GM23338 (cell line): ENCODE measurements at regions not wholly inside any gene's neighbourhood (a gene's known extent, or its start where the extent isn't known, plus 50 kb on each side); places are given as distances from the start of the nearest gene placed in this dataset.

Experiments
- ATAC-seq: fragments of 200-7000 bp; cut with Tn5 transposase; 3 replicates; pipeline ENCODE4 v1.9.1; 2020
- DNase-seq: peaks from one replicate; pipeline ENCODE4 v3.0.0-alpha.2; 2015; ENCODE audit warnings: low spot score
- H2AFZ ChIP-seq: fragments of 200-600 bp; sonication (generic); 2 replicates; pipeline ENCODE4 v1.8.0; 2016; ENCODE audit warnings: antibody characterized with exemption, mild to moderate bottlenecking, moderate library complexity
- H3F3A ChIP-seq: fragments of 200-600 bp; sonication (generic); replicated peaks from 2 replicates; pipeline ENCODE4 v1.8.0; 2017; ENCODE audit warnings: antibody characterized with exemption, mixed run types, low read depth
- H3K27ac ChIP-seq: fragments of 200-600 bp; sonication (generic); 2 replicates; pipeline ENCODE4 v1.6.1; 2016; ENCODE audit warnings: low read depth
- H3K27me3 ChIP-seq: fragments of 200-600 bp; sonication (generic); 2 replicates; pipeline ENCODE4 v1.8.0; 2016; ENCODE audit warnings: mild to moderate bottlenecking, mixed run types, moderate library complexity; ENCODE audit not compliant: insufficient read depth
- H3K36me3 ChIP-seq: fragments of 200-600 bp; sonication (generic); 2 replicates; pipeline ENCODE4 v1.8.0; 2016; ENCODE audit warnings: mild to moderate bottlenecking; ENCODE audit not compliant: insufficient read depth
- H3K4me1 ChIP-seq: fragments of 200-600 bp; sonication (generic); 2 replicates; pipeline ENCODE4 v1.8.0; 2016; ENCODE audit warnings: mild to moderate bottlenecking, moderate library complexity; ENCODE audit not compliant: insufficient read depth
- H3K4me2 ChIP-seq: fragments of 200-600 bp; sonication (generic); 2 replicates; pipeline ENCODE4 v1.7.1; 2017; ENCODE audit warnings: mixed run types
- H3K4me3 ChIP-seq: fragments of 200-600 bp; sonication (generic); 2 replicates; pipeline ENCODE4 v1.6.1; 2016; ENCODE audit warnings: mixed run types
- H3K79me2 ChIP-seq: fragments of 200-600 bp; sonication (generic); replicated peaks from 2 replicates; pipeline ENCODE4 v1.8.0; 2017; ENCODE audit warnings: mild to moderate bottlenecking; ENCODE audit not compliant: insufficient read depth
- H3K9me2 ChIP-seq: fragments of 200-600 bp; sonication (generic); 2 replicates; pipeline ENCODE4 v1.8.0; 2017; ENCODE audit not compliant: insufficient read depth
- H4K20me1 ChIP-seq: fragments of 200-600 bp; sonication (generic); replicated peaks from 2 replicates; pipeline ENCODE4 v1.8.0; 2017; ENCODE audit warnings: mild to moderate bottlenecking; ENCODE audit not compliant: insufficient read depth
- H3K27ac Mint-ChIP-seq: 2 replicates; pipeline ENCODE4 v1.8.0; 2020; ENCODE audit warnings: inconsistent platforms, mild to moderate bottlenecking, moderate library complexity, mixed read lengths
- H3K27me3 Mint-ChIP-seq: 3 replicates; pipeline ENCODE4 v1.8.0; 2022; ENCODE audit warnings: low read depth, mild to moderate bottlenecking, moderate library complexity, mixed read lengths, inconsistent platforms; ENCODE audit not compliant: insufficient read depth, poor library complexity
- H3K36me3 Mint-ChIP-seq: 3 replicates; pipeline ENCODE4 v1.8.0; 2021; ENCODE audit warnings: low read depth, mild to moderate bottlenecking, inconsistent platforms, moderate library complexity, mixed read lengths
- H3K4me1 Mint-ChIP-seq: 3 replicates; pipeline ENCODE4 v1.8.0; 2020; ENCODE audit warnings: mild to moderate bottlenecking, inconsistent platforms, mixed read lengths
- H3K4me3 Mint-ChIP-seq: 3 replicates; pipeline ENCODE4 v1.8.0; 2021; ENCODE audit warnings: moderate library complexity, mild to moderate bottlenecking, inconsistent platforms, mixed read lengths
- H3K9me3 Mint-ChIP-seq: 3 replicates; pipeline ENCODE4 v1.8.0; 2020; ENCODE audit warnings: moderate library complexity, mild to moderate bottlenecking, inconsistent platforms, mixed read lengths
- CREB1 ChIP-seq: fragments of 250-450 bp; sonication (Bioruptor Pico); IDR thresholded peaks from 2 replicates; pipeline ENCODE4 v1.5.0; 2020; ENCODE audit warnings: low read depth, mild to moderate bottlenecking, moderate library complexity
- CTCF ChIP-seq, 2 experiments: fragments of 200-600 bp in 1 of 2; sonication (generic) in 1 of 2; conservative IDR thresholded peaks; 2 replicates each; pipeline versions ENCODE4 v1.5.1 to v1.6.1; 2016 to 2017; ENCODE audit warnings: antibody characterized with exemption in 2 of 2, low read depth in 2 of 2, mild to moderate bottlenecking in 2 of 2, moderate library complexity in 1 of 2
- ETS1 ChIP-seq: IDR thresholded peaks from 2 replicates; pipeline ENCODE4 v1.6.1; 2016; ENCODE audit warnings: antibody characterized with exemption
- EZH2phosphoT487 ChIP-seq: fragments of 200-600 bp; sonication (generic); IDR thresholded peaks from one replicate; pipeline ENCODE4 v1.8.1; 2018; ENCODE audit warnings: antibody characterized with exemption; ENCODE audit not compliant: unreplicated experiment
- JUNB ChIP-seq: IDR thresholded peaks from one replicate; pipeline ENCODE4 v1.6.1; 2016; ENCODE audit warnings: antibody characterized with exemption; ENCODE audit not compliant: unreplicated experiment
- NANOG ChIP-seq: IDR thresholded peaks from 2 replicates; pipeline ENCODE4 v1.6.1; 2016; ENCODE audit warnings: antibody characterized with exemption, borderline replicate concordance
- POLR2AphosphoS5 ChIP-seq: IDR thresholded peaks from 2 replicates; pipeline ENCODE4 v1.6.1; 2016; ENCODE audit warnings: antibody characterized with exemption, low read depth
- REST ChIP-seq: IDR thresholded peaks from one replicate; pipeline ENCODE4 v1.6.1; 2018; ENCODE audit warnings: antibody characterized with exemption; ENCODE audit not compliant: unreplicated experiment
- STAT1 ChIP-seq: IDR thresholded peaks from one replicate; pipeline ENCODE4 v1.6.1; 2016; ENCODE audit warnings: antibody characterized with exemption; ENCODE audit not compliant: unreplicated experiment
- ZNF114 ChIP-seq: fragments of 250-450 bp; sonication (Bioruptor Pico); IDR thresholded peaks from 2 replicates; pipeline ENCODE4 v1.5.0; 2020; ENCODE audit warnings: mild to moderate bottlenecking, moderate library complexity
- ZNF331 ChIP-seq: fragments of 250-450 bp; sonication (Bioruptor Pico); IDR thresholded peaks from 2 replicates; pipeline ENCODE4 v1.5.0; 2020; ENCODE audit warnings: low read depth, mild to moderate bottlenecking, moderate library complexity

GRCh38 chr1:29643838-29644440 lies 407.6 kb downstream of the PTPRU start:
- no peaks in the 10 kb centered on the region; the same call in 1 of the 2 replicates for H3K9me2 ChIP-seq
- H3K36me3 ChIP-seq, result no peaks in the 10 kb centered on the region
- H4K20me1 ChIP-seq, result no peaks in the 10 kb centered on the region; the same call in 1 of the 2 replicates
- Mint-ChIP-seq H3K4me3 (no peak overlapping the region), H3K27ac (no peak overlapping the region), H3K9me3 (no peaks in the 10 kb centered on the region), H3K36me3 (no peaks in the 10 kb centered on the region), H3K27me3 (peaks cover 10% of the 10 kb centered on the region), H3K4me1 (peaks cover 10% of the 10 kb centered on the region)
- H3K79me2 ChIP-seq, result no peaks in the 10 kb centered on the region
- no peak overlapping the region for H2AFZ ChIP-seq
- no peak for ATAC-seq
- H3K27me3 ChIP-seq, result no peaks in the 10 kb centered on the region
- H3K4me1 ChIP-seq, result no peaks in the 10 kb centered on the region
- no peaks in the 10 kb centered on the region for H3F3A ChIP-seq
- H3K4me3 ChIP-seq, result no peak overlapping the region
- no peak overlapping the region for H3K27ac ChIP-seq
- H3K4me2 ChIP-seq, result no peak overlapping the region
- TF ChIP-seq ZNF331, result no peak
- no peak for TF ChIP-seq CTCF (conservative IDR thresholded peaks at IDR 0.05; ENCODE audit: low read depth in 2 of 2)
- TF ChIP-seq CREB1 (CRISPR knock-in tag), result no peak
- TF ChIP-seq REST, result no peak
- no peak for TF ChIP-seq STAT1
- TF ChIP-seq JUNB, result no peak
- TF ChIP-seq NANOG, result no peak
- DNase-seq, result no peak

- Histone ChIP-seq H3K27me3 (no peaks in the 10 kb centered on the region), H3K27ac (no peak overlapping the region), H3K4me1 (no peaks in the 10 kb centered on the region), H3K4me3 (no peak overlapping the region), H2AFZ (no peak overlapping the region), H3K36me3 (no peaks in the 10 kb centered on the region), H4K20me1 (no peaks in the 10 kb centered on the region; the same call in 1 of the 2 replicates), H3K9me2 (no peaks in the 10 kb centered on the region; the same call in 1 of the 2 replicates), H3F3A (no peaks in the 10 kb centered on the region), H3K79me2 (no peaks in the 10 kb centered on the region), H3K4me2 (no peak overlapping the region)
- no peak for TF ChIP-seq REST
- no peak for TF ChIP-seq ETS1
- TF ChIP-seq EZH2phosphoT487, result no peak
- no peak for TF ChIP-seq POLR2AphosphoS5
- no peak for TF ChIP-seq NANOG
- no peak for TF ChIP-seq JUNB
- TF ChIP-seq STAT1, result no peak
- no peak for TF ChIP-seq ZNF114 (CRISPR knock-in tag)
- TF ChIP-seq CTCF (conservative IDR thresholded peaks at IDR 0.05; ENCODE audit: low read depth in 2 of 2), result no peak
- peaks cover 10% of the 10 kb centered on the region for H3K4me1 Mint-ChIP-seq
- DNase-seq (no peak), ATAC-seq (no peak)
- no peak overlapping the region for H3K27ac Mint-ChIP-seq
- H3K36me3 Mint-ChIP-seq, result no peaks in the 10 kb centered on the region
- no peak overlapping the region for H3K4me3 Mint-ChIP-seq
- H3K27me3 Mint-ChIP-seq, result peaks cover 10% of the 10 kb centered on the region
- no peaks in the 10 kb centered on the region for H3K9me3 Mint-ChIP-seq
Observed at GRCh38 chr1:29643281-29643680, 407.0 kb downstream of the PTPRU start.
